ENCODE measurements at regions not wholly inside any gene's neighbourhood (a gene's known extent, or its start where the extent isn't known, plus 50 kb on each side); places are given as distances from the start of the nearest gene placed in this dataset.
"Not testable (repeated sequence)": the region's sequence is repeated elsewhere in the genome, so short reads cannot be mapped to it uniquely, and the experiment has no call there.

DNA sequence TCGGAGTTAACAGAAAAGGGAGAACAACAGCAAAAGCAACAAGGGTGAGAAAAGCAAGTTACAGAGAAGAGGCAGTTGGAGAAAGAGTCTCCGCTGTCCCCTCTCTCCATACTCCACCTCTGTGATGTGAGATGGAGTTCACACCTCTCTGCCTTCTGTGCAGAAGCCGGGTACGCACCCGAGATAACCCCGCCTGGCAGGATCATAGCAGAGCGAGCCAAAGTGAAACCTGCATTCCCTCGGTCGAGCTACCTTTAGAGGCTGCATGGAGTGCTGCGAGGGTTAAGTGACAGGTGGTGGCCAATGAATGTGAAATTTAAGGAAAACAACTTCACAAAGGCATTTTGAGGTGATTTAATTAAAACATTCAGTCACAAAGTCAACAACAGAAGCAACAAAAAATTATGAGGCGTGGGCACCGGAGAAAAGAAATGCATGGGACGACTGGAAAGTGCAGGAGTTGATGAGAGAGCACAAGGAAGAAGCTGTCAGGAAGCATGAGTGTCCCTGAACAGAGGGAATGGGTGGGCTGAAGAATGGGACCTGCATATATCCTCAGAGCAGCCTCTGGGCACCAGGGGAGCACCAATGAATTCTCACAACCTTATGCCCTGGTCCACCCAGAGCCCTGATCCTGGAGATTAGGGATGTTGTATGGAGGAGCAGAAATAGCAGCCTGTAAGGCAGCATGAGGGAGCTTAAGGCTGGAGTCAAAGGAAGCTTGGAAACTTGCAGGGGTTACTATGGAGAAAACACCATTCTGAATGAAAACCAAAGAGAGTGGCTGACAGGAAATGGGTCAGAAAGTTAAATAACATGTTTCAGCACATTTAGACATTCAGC is 208.3 kb downstream of the EMP1 start:
- H3K4me3 ChIP-seq (ENCODE audit: control insufficient read depth in 1 of 2, extremely low read depth in 1 of 2, low read length in 1 of 2): no peak overlapping the region
- peaks cover 0 to 3% of the 10 kb centered on the region in 2 experiments for H3K27me3 ChIP-seq (replicated peaks in 1 of 2; ENCODE audit: control insufficient read depth in 2 of 2, extremely low read depth in 1 of 2, insufficient read depth in 2 of 2, low read length in 1 of 2)
- no peaks in the 10 kb centered on the region for H3K4me1 Mint-ChIP-seq
- H3K27me3 Mint-ChIP-seq: peaks cover 9 to 12% of the 10 kb centered on the region in 2 donors
- H3K27ac ChIP-seq (ENCODE audit: low read length): no peak overlapping the region
- peaks cover 0 to 1% (median 0%) of the 10 kb centered on the region in 3 donors for H3K9me3 Mint-ChIP-seq
- H3K36me3 ChIP-seq (ENCODE audit: control insufficient read depth in 2 of 2, extremely low read depth in 1 of 2, insufficient read depth in 1 of 2, low read length in 1 of 2): no peaks in the 10 kb centered on the region
- H3K36me3 Mint-ChIP-seq: no peaks in the 10 kb centered on the region
- DNase-seq (no peak), ATAC-seq (replicated peaks in 1 of 4) (no peak)
- H3K4me3 Mint-ChIP-seq: no peak overlapping the region
- H3K9me3 ChIP-seq: no peaks in the 10 kb centered on the region
- ChIA-PET CTCF (no interaction called here), POLR2A (no interaction called here)
- H3K27ac Mint-ChIP-seq: no peak overlapping the region
- 90% methylated on average over 2 of the region's 13 CpGs for WGBS (ENCODE audit: insufficient coverage)
- no peaks in the 10 kb centered on the region for H3K4me1 ChIP-seq (ENCODE audit: control insufficient read depth in 1 of 2, extremely low read depth in 1 of 2, insufficient read depth in 2 of 2, low read length in 2 of 2)

DNA sequence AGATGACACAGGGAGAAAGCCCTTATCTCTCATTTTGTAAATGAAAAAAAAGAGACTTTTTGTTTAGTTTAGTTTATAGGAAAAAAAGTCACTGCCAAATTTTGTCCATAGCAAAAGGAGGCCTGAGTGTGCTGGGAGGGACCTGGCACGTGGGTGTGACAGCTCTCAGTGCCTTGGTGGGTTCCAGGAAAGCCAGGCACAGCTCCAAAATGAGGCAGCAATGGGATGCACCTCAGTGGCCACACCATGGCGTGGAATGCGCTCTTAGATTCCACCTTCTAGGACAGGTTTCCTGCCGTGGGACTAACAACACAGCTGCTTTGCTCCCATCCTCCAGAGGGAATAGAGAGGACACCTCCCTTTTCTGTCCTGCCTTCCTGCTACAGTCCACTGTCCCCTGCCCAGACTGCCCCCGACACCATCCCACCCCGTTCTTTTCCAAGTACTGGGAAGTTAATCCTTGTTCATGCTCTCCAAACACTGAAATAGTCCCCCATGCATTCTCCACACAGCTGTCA is 207.6 kb downstream of the EMP1 start:
- Mint-ChIP-seq H3K4me3 (no peak overlapping the region), H3K27ac (no peak overlapping the region), H3K9me3 (peaks cover 0 to 1% (median 0%) of the 10 kb centered on the region in 3 donors), H3K4me1 (no peaks in the 10 kb centered on the region), H3K36me3 (no peaks in the 10 kb centered on the region), H3K27me3 (peaks cover 9 to 12% of the 10 kb centered on the region in 2 donors)
- POLR2A ChIA-PET: no interaction called here
- ATAC-seq (replicated peaks in 1 of 4) (no peak), DNase-seq (no peak)
- no peaks in the 10 kb centered on the region for H3K27me3 ChIP-seq (replicated peaks in 1 of 2; ENCODE audit: control insufficient read depth in 2 of 2, extremely low read depth in 1 of 2, insufficient read depth in 2 of 2, low read length in 1 of 2)
- no peak overlapping the region for H3K27ac ChIP-seq (ENCODE audit: low read length)
- no peaks in the 10 kb centered on the region for H3K4me1 ChIP-seq (ENCODE audit: control insufficient read depth in 1 of 2, extremely low read depth in 1 of 2, insufficient read depth in 2 of 2, low read length in 2 of 2)
- no peaks in the 10 kb centered on the region for H3K9me3 ChIP-seq
- 74% methylated on average over 5 of the region's 6 CpGs for WGBS (ENCODE audit: insufficient coverage)
- CTCF ChIA-PET: no interaction called here
- no peaks in the 10 kb centered on the region for H3K36me3 ChIP-seq (ENCODE audit: control insufficient read depth in 2 of 2, extremely low read depth in 1 of 2, insufficient read depth in 1 of 2, low read length in 1 of 2)
- no peak overlapping the region for H3K4me3 ChIP-seq (ENCODE audit: control insufficient read depth in 1 of 2, extremely low read depth in 1 of 2, low read length in 1 of 2)

DNA sequence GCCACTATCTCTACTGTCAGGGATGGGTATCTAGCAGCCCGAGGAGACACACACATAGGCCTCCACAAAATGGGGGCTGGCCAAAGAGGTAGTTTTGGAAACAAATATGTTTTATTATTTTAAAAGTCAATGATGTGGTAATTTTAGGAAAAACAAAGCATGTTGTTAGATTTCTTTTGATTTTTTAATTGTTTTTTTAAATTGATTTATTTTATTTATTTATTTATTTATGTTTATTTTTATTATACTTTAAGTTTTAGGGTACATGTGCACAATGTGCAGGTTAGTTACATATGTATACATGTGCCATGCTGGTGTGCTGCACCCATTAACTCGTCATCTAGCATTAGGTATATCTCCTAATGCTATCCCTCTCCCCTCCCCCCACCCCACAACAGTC is 194.8 kb downstream of the EMP1 start:
- H3K27ac Mint-ChIP-seq; H3K9me3 ChIP-seq; H3K4me1 Mint-ChIP-seq; DNase-seq; H3K27me3 ChIP-seq (replicated peaks in 1 of 2; ENCODE audit: control insufficient read depth in 2 of 2, extremely low read depth in 1 of 2, insufficient read depth in 2 of 2, low read length in 1 of 2); ATAC-seq (replicated peaks in 1 of 4); H3K4me3 ChIP-seq (ENCODE audit: control insufficient read depth in 1 of 2, extremely low read depth in 1 of 2, low read length in 1 of 2); H3K4me3 Mint-ChIP-seq; H3K9me3 Mint-ChIP-seq; H3K4me1 ChIP-seq (ENCODE audit: control insufficient read depth in 1 of 2, extremely low read depth in 1 of 2, insufficient read depth in 2 of 2, low read length in 2 of 2); CTCF ChIA-PET; H3K27me3 Mint-ChIP-seq; H3K36me3 ChIP-seq (ENCODE audit: control insufficient read depth in 2 of 2, extremely low read depth in 1 of 2, insufficient read depth in 1 of 2, low read length in 1 of 2); POLR2A ChIA-PET; H3K36me3 Mint-ChIP-seq; H3K27ac ChIP-seq (ENCODE audit: low read length): not testable (repeated sequence)
- no CpG with 5 or more reads among the region's 2 CpGs for WGBS (ENCODE audit: insufficient coverage)

DNA sequence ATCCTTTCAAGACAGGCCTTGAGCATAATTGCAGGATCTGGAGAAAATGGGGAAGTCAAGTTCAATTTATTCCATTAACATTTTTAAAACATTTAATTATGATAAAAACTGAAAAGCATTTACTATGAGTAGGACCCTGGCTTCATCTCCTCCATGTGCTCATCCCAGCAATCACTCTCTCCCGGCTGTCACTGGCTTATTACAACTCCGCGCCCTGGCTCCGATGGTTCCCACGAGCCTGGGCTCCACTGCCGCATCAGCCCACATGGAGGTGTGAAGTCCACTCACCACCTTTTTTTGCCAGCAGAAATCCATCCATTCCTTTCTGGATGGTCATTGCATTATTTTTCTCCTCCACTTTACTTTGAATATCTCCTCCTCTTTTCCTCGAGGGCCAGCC is 194.4 kb downstream of the EMP1 start:
- Histone ChIP-seq H3K36me3 (ENCODE audit: control insufficient read depth in 2 of 2, extremely low read depth in 1 of 2, insufficient read depth in 1 of 2, low read length in 1 of 2) (no peaks in the 10 kb centered on the region), H3K9me3 (no peaks in the 10 kb centered on the region), H3K27ac (ENCODE audit: low read length) (no peak overlapping the region), H3K4me3 (ENCODE audit: control insufficient read depth in 1 of 2, extremely low read depth in 1 of 2, low read length in 1 of 2) (no peak overlapping the region), H3K27me3 (replicated peaks in 1 of 2; ENCODE audit: control insufficient read depth in 2 of 2, extremely low read depth in 1 of 2, insufficient read depth in 2 of 2, low read length in 1 of 2) (peaks cover 0 to 8% of the 10 kb centered on the region in 2 experiments), H3K4me1 (ENCODE audit: control insufficient read depth in 1 of 2, extremely low read depth in 1 of 2, insufficient read depth in 2 of 2, low read length in 2 of 2) (no peaks in the 10 kb centered on the region)
- Mint-ChIP-seq H3K9me3 (no peaks in the 10 kb centered on the region), H3K4me3 (no peak overlapping the region), H3K4me1 (no peaks in the 10 kb centered on the region), H3K27me3 (peaks cover 0 to 8% of the 10 kb centered on the region in 2 donors), H3K36me3 (no peaks in the 10 kb centered on the region), H3K27ac (no peak overlapping the region)
- CTCF ChIA-PET: no interaction called here
- 88% methylated on average over 6 of the region's 7 CpGs for WGBS (ENCODE audit: insufficient coverage)
- no peak for ATAC-seq (replicated peaks in 1 of 4)
- POLR2A ChIA-PET: no interaction called here
- no peak for DNase-seq

DNA sequence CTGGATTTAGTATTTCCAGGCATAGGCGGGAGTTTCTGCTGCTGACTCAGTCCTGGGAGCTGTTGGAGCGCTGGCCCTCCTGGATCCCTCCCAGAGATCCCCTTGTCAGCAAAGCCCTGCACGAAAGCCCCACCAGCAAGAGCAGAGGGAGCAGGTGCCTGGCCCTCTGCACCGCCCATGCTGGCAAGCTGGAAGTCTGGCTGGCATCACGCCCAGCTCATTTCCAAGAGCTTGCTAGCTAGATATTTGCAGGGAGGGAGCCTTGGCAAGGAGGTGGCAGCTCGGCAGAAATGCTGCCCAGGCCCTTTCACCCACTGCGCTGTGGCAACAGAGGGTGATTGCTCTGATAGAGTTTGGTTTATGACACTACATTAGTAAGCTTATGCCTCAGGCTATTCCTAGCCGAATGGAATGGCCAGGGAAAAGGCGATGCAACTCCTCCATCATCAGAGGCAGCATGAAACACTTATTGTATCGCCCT is 193.9 kb downstream of the EMP1 start:
- Histone ChIP-seq H3K27ac (ENCODE audit: low read length) (no peak overlapping the region), H3K27me3 (replicated peaks in 1 of 2; ENCODE audit: control insufficient read depth in 2 of 2, extremely low read depth in 1 of 2, insufficient read depth in 2 of 2, low read length in 1 of 2) (peaks cover 0 to 11% of the 10 kb centered on the region in 2 experiments), H3K9me3 (no peaks in the 10 kb centered on the region), H3K36me3 (ENCODE audit: control insufficient read depth in 2 of 2, extremely low read depth in 1 of 2, insufficient read depth in 1 of 2, low read length in 1 of 2) (no peaks in the 10 kb centered on the region), H3K4me3 (ENCODE audit: control insufficient read depth in 1 of 2, extremely low read depth in 1 of 2, low read length in 1 of 2) (no peak overlapping the region), H3K4me1 (ENCODE audit: control insufficient read depth in 1 of 2, extremely low read depth in 1 of 2, insufficient read depth in 2 of 2, low read length in 2 of 2) (no peaks in the 10 kb centered on the region)
- DNase-seq (no peak), ATAC-seq (replicated peaks in 1 of 4) (no peak)
- Mint-ChIP-seq H3K4me3 (no peak overlapping the region), H3K36me3 (no peaks in the 10 kb centered on the region), H3K27ac (no peak overlapping the region), H3K9me3 (no peaks in the 10 kb centered on the region), H3K4me1 (no peaks in the 10 kb centered on the region), H3K27me3 (peaks cover 0 to 8% of the 10 kb centered on the region in 2 donors)
- 93% methylated on average over 2 of the region's 10 CpGs for WGBS (ENCODE audit: insufficient coverage)
- ChIA-PET CTCF (no interaction called here), POLR2A (no interaction called here)

DNA sequence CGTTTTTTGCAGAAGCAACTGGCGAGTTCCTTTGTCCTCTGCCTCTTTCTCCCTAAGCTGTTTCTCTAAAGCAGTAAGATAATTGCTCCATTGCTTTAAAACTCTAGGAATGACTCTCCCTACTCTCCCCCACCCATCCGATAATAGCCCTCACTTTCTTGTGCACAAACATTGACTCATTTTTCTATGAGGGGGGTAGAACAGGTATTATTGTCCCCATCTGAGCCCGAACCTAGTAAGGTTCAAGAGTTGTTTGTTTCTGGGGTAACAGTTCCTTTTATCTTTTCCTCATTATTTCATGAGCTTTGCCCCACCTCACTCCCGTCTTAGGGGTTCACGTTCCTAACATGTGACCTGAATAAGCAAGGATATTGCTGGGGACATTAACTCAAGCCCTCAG is 190.6 kb downstream of the EMP1 start:
- Mint-ChIP-seq H3K4me3 (no peak overlapping the region), H3K27ac (no peak overlapping the region), H3K9me3 (no peaks in the 10 kb centered on the region), H3K4me1 (no peaks in the 10 kb centered on the region), H3K27me3 (peaks cover 0 to 12% of the 10 kb centered on the region in 2 donors), H3K36me3 (no peaks in the 10 kb centered on the region)
- H3K4me1 ChIP-seq (ENCODE audit: control insufficient read depth in 1 of 2, extremely low read depth in 1 of 2, insufficient read depth in 2 of 2, low read length in 2 of 2): no peaks in the 10 kb centered on the region
- ChIA-PET POLR2A (no interaction called here), CTCF (no interaction called here)
- DNase-seq (no peak), ATAC-seq (replicated peaks in 1 of 4) (no peak)
- H3K27ac ChIP-seq (ENCODE audit: low read length): no peak overlapping the region
- peaks cover 0 to 14% of the 10 kb centered on the region in 2 experiments for H3K27me3 ChIP-seq (replicated peaks in 1 of 2; ENCODE audit: control insufficient read depth in 2 of 2, extremely low read depth in 1 of 2, insufficient read depth in 2 of 2, low read length in 1 of 2)
- 44% methylated on average over 2 of the region's 6 CpGs for WGBS (ENCODE audit: insufficient coverage)
- no peak overlapping the region for H3K4me3 ChIP-seq (ENCODE audit: control insufficient read depth in 1 of 2, extremely low read depth in 1 of 2, low read length in 1 of 2)
- no peaks in the 10 kb centered on the region for H3K9me3 ChIP-seq
- H3K36me3 ChIP-seq (ENCODE audit: control insufficient read depth in 2 of 2, extremely low read depth in 1 of 2, insufficient read depth in 1 of 2, low read length in 1 of 2): no peaks in the 10 kb centered on the region
